PC-9 (cell line): ENCODE measurements at regions not wholly inside any gene's neighbourhood (a gene's known extent, or its start where the extent isn't known, plus 50 kb on each side); places are given as distances from the start of the nearest gene placed in this dataset.

ENCODE experiments used
- EZH2 ChIP-seq: fragments of 200-600 bp; sonication (generic); IDR thresholded peaks from 2 replicates; pipeline ENCODE4 v1.8.0; 2017; ENCODE audit warnings: antibody characterized with exemption, low read depth
- TF ChIP-seq, protein P1 (sequence below): fragments of 200-600 bp; sonication (generic); conservative IDR thresholded peaks from 2 replicates; pipeline ENCODE4 v1.6.1; 2017; ENCODE audit warnings: mixed run types, antibody characterized with exemption, mild to moderate bottlenecking, moderate library complexity

DNA sequence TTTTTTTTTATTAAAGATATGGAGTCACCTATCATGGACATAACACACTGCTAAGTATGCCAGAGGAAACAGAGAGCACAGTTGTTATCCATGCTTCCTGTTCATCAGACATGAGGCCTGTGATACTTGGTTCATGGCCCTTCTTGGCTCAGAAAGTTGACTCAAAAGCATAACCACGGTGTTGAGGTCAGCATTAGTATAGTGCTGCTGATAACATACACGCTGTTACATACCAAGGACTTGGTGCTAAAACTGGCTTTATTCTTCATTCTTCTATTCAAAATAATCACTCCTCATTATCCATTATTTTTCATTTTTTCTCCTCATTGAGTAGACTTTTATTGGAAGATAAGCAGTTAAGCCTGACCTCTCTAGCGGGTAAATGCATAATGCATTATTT is 464.1 kb downstream of the ADGRL2 start:
- TF ChIP-seq, protein P1, sequence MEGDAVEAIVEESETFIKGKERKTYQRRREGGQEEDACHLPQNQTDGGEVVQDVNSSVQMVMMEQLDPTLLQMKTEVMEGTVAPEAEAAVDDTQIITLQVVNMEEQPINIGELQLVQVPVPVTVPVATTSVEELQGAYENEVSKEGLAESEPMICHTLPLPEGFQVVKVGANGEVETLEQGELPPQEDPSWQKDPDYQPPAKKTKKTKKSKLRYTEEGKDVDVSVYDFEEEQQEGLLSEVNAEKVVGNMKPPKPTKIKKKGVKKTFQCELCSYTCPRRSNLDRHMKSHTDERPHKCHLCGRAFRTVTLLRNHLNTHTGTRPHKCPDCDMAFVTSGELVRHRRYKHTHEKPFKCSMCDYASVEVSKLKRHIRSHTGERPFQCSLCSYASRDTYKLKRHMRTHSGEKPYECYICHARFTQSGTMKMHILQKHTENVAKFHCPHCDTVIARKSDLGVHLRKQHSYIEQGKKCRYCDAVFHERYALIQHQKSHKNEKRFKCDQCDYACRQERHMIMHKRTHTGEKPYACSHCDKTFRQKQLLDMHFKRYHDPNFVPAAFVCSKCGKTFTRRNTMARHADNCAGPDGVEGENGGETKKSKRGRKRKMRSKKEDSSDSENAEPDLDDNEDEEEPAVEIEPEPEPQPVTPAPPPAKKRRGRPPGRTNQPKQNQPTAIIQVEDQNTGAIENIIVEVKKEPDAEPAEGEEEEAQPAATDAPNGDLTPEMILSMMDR, result no peak
- TF ChIP-seq EZH2, result no peak
